ENCODE measurements at regions not wholly inside any gene's neighbourhood (a gene's known extent, or its start where the extent isn't known, plus 50 kb on each side); places are given as distances from the start of the nearest gene placed in this dataset.

- TF ChIP-seq CTCF (conservative IDR thresholded peaks at IDR 0.05; ENCODE audit: control insufficient read depth, insufficient read depth, low read depth, low read length), result no peak
- H3K4me3 ChIP-seq (ENCODE audit: control insufficient read depth, low read depth, low read length), result no peak overlapping the region
- peak; percentile 99 for DNase-seq (ENCODE audit: low read depth)
Measured at GRCh38 chr4:124940387-124940786, 227.9 kb upstream of the ANKRD50 start.

- no peak overlapping the region for H3K4me3 ChIP-seq (ENCODE audit: control insufficient read depth, low read depth, low read length)
- TF ChIP-seq CTCF (conservative IDR thresholded peaks at IDR 0.05; ENCODE audit: control insufficient read depth, insufficient read depth, low read depth, low read length), result no peak
- no peak for DNase-seq (ENCODE audit: low read depth)
Measured at GRCh38 chr4:124939908-124940307, 227.4 kb upstream of the ANKRD50 start.

GRCh38 chr4:124938836-124939235 lies 226.3 kb upstream of the ANKRD50 start:
- DNase-seq (ENCODE audit: low read depth), result no peak
- H3K4me3 ChIP-seq (ENCODE audit: control insufficient read depth, low read depth, low read length), result no peak overlapping the region
- no peak for TF ChIP-seq CTCF (conservative IDR thresholded peaks at IDR 0.05; ENCODE audit: control insufficient read depth, insufficient read depth, low read depth, low read length)

GRCh38 chr4:124937993-124938392 lies 225.5 kb upstream of the ANKRD50 start:
- H3K4me3 ChIP-seq (ENCODE audit: control insufficient read depth, low read depth, low read length), result no peak overlapping the region
- no peak for TF ChIP-seq CTCF (conservative IDR thresholded peaks at IDR 0.05; ENCODE audit: control insufficient read depth, insufficient read depth, low read depth, low read length)

GRCh38 chr4:124936427-124936826 lies 223.9 kb upstream of the ANKRD50 start:
- peak; percentile 38 for DNase-seq (ENCODE audit: low read depth)
- H3K4me3 ChIP-seq (ENCODE audit: control insufficient read depth, low read depth, low read length), result no peak overlapping the region
- TF ChIP-seq CTCF (conservative IDR thresholded peaks at IDR 0.05; ENCODE audit: control insufficient read depth, insufficient read depth, low read depth, low read length), result no peak

More at GRCh38 chr4:124937993-124938392, 225.5 kb upstream of the ANKRD50 start:
- no peak for DNase-seq (ENCODE audit: low read depth)

- no peak for TF ChIP-seq CTCF (conservative IDR thresholded peaks at IDR 0.05; ENCODE audit: control insufficient read depth, insufficient read depth, low read depth, low read length)
- H3K4me3 ChIP-seq (ENCODE audit: control insufficient read depth, low read depth, low read length), result no peak overlapping the region
- DNase-seq (ENCODE audit: low read depth), result no peak
Measured at GRCh38 chr4:124934916-124935315, 222.4 kb upstream of the ANKRD50 start.

- H3K4me3 ChIP-seq (ENCODE audit: control insufficient read depth, low read depth, low read length), result no peak overlapping the region
- TF ChIP-seq CTCF (conservative IDR thresholded peaks at IDR 0.05; ENCODE audit: control insufficient read depth, insufficient read depth, low read depth, low read length), result no peak
- no peak for DNase-seq (ENCODE audit: low read depth)
Measured at GRCh38 chr4:124933521-124933920, 221.0 kb upstream of the ANKRD50 start.
